ENCODE measurements at regions not wholly inside any gene's neighbourhood (a gene's known extent, or its start where the extent isn't known, plus 50 kb on each side); places are given as distances from the start of the nearest gene placed in this dataset.

- no peaks in the 10 kb centered on the region for H3K36me3 ChIP-seq
- no peaks in the 10 kb centered on the region for H3K4me1 ChIP-seq
- WGBS, 2 donors = 77 to 88% methylated on average over 7 of the region's 7 CpGs
- intact Hi-C loops (cut with DNase I) = no loop called here
- DNase-seq = peak; percentile 22
- no peak for TF ChIP-seq CTCF (IDR thresholded peaks at IDR 0.05)
- no peak for TF ChIP-seq POLR2AphosphoS5 (IDR thresholded peaks at IDR 0.05)
- no peak for TF ChIP-seq EP300 (IDR thresholded peaks at IDR 0.05)
- no peak for TF ChIP-seq POLR2A (IDR thresholded peaks at IDR 0.05)
- H3K27me3 ChIP-seq = no peaks in the 10 kb centered on the region
- no peak overlapping the region for H3K27ac ChIP-seq
- H3K4me3 ChIP-seq = no peak overlapping the region
- no peaks in the 10 kb centered on the region for H3K9me3 ChIP-seq
Observed at GRCh38 chr19:28471731-28472510, 741.0 kb downstream of the UQCRFS1 start.

- H3K36me3 ChIP-seq = no peaks in the 10 kb centered on the region
- 58 to 79% methylated on average over 7 of the region's 7 CpGs for WGBS, 2 donors
- intact Hi-C loops (cut with DNase I) = loop anchor here (5.0 kb wide), 1 partner anchor 408 kb away; no protein-coding TSS in a partner anchor
- TF ChIP-seq EP300 (IDR thresholded peaks at IDR 0.05) (no peak), CTCF (IDR thresholded peaks at IDR 0.05) (no peak), POLR2A (IDR thresholded peaks at IDR 0.05) (no peak)
- no peak overlapping the region for H3K4me3 ChIP-seq
- no peaks in the 10 kb centered on the region for H3K4me1 ChIP-seq
- H3K9me3 ChIP-seq = no peaks in the 10 kb centered on the region
- DNase-seq = no peak
- peaks cover 0 to 7% (median 0%) of the 10 kb centered on the region in 3 donors for H3K27me3 ChIP-seq
- no peak overlapping the region for H3K27ac ChIP-seq
Observed at GRCh38 chr19:28469544-28469943, 743.4 kb downstream of the UQCRFS1 start.

- Histone ChIP-seq H3K9me3 (no peaks in the 10 kb centered on the region), H3K27me3 (peaks cover 0 to 7% (median 0%) of the 10 kb centered on the region in 3 donors), H3K36me3 (no peaks in the 10 kb centered on the region), H3K4me3 (no peak overlapping the region), H3K27ac (no peak overlapping the region), H3K4me1 (no peaks in the 10 kb centered on the region)
- peak; percentile 64 for DNase-seq
- TF ChIP-seq POLR2A (IDR thresholded peaks at IDR 0.05) (no peak), CTCF (IDR thresholded peaks at IDR 0.05) (no peak), POLR2AphosphoS5 (IDR thresholded peaks at IDR 0.05) (no peak), EP300 (IDR thresholded peaks at IDR 0.05) (no peak)
- intact Hi-C loops (cut with DNase I) = loop anchor here (5.0 kb wide), 1 partner anchor 408 kb away; no protein-coding TSS in a partner anchor
- WGBS, 2 donors = 4 to 20% methylated on average over 17 of the region's 17 CpGs
Observed at GRCh38 chr19:28468701-28469459, 744.1 kb downstream of the UQCRFS1 start.

- TF ChIP-seq CTCF (IDR thresholded peaks at IDR 0.05) (peak in 3 of 4 experiments; percentile 50 to 64 (median 59)), EP300 (IDR thresholded peaks at IDR 0.05) (no peak)
- Histone ChIP-seq H3K36me3 (no peaks in the 10 kb centered on the region), H3K27me3 (peaks cover 0 to 7% (median 0%) of the 10 kb centered on the region in 3 donors), H3K9me3 (no peaks in the 10 kb centered on the region), H3K27ac (no peak overlapping the region), H3K4me3 (no peak overlapping the region), H3K4me1 (no peaks in the 10 kb centered on the region)
- intact Hi-C loops (cut with DNase I) = loop anchor here (2.0 to 5.0 kb wide), 2 partner anchors 244 to 411 kb away; no protein-coding TSS in a partner anchor
- DNase-seq = peak; percentile 63
- 59 to 75% methylated on average over 9 of the region's 9 CpGs for WGBS, 2 donors
Observed at GRCh38 chr19:28466107-28467045, 746.6 kb downstream of the UQCRFS1 start.

All from sigmoid colon (tissue), 6 donors.